IMR-90 (cell line): ENCODE measurements at regions not wholly inside any gene's neighbourhood (a gene's known extent, or its start where the extent isn't known, plus 50 kb on each side); places are given as distances from the start of the nearest gene placed in this dataset.

Source experiments
- ATAC-seq: fragments of 200-7000 bp; cut with Tn5 transposase; 2 replicates; pipeline ENCODE4 v1.9.1; 2020; ENCODE audit warnings: low read depth, mild to moderate bottlenecking, moderate library complexity
- BruUV-seq: library from RNA; stranded (reverse); fragments of 400-500 nt; replicated peaks from 2 replicates; lab custom pipeline; 2021; lab: Mats Ljungman, UMichigan
- CTCF ChIA-PET: fragments of 300-600 bp; formaldehyde crosslinking; extraction: SDS; loops from one replicate; lab custom pipeline; 2021; ENCODE audit warnings: antibody characterized with exemption; lab: Yijun Ruan, JAX
- POLR2A ChIA-PET: fragments of 300-600 bp; sonication (Branson Sonifier 250); formaldehyde crosslinking; loops from one replicate; lab custom pipeline; 2022; ENCODE audit warnings: antibody characterized with exemption; ENCODE audit not compliant: unreplicated experiment; lab: Charles Lee
- DNase-seq: peaks from one replicate; pipeline ENCODE4 v3.0.0; 2013
- H2AFZ ChIP-seq: replicated peaks from 2 replicates; pipeline ENCODE3; 2013; ENCODE audit warnings: low read length, mild to moderate bottlenecking; ENCODE audit not compliant: poor library complexity
- H2AK5ac ChIP-seq: 2 replicates; pipeline ENCODE4 v1.6.1; 2013; ENCODE audit warnings: low read depth, low read length, inconsistent platforms
- H2AK9ac ChIP-seq: replicated peaks from 2 replicates; pipeline ENCODE3; 2013; ENCODE audit warnings: mild to moderate bottlenecking, low read depth, low read length, moderate library complexity; ENCODE audit not compliant: poor library complexity
- H2BK120ac ChIP-seq: 2 replicates; pipeline ENCODE4 v1.6.1; 2013; ENCODE audit warnings: low read depth, low read length, inconsistent platforms
- H2BK15ac ChIP-seq: 3 replicates; pipeline ENCODE4 v1.6.1; 2013; ENCODE audit warnings: low read depth, low read length, inconsistent platforms
- H2BK20ac ChIP-seq: 2 replicates; pipeline ENCODE4 v1.6.1; 2013; ENCODE audit warnings: low read depth, mild to moderate bottlenecking, inconsistent platforms, low read length, moderate library complexity
- H2BK5ac ChIP-seq: 2 replicates; pipeline ENCODE4 v1.6.1; 2013; ENCODE audit warnings: mild to moderate bottlenecking, low read depth, low read length, inconsistent platforms; ENCODE audit not compliant: poor library complexity, severe bottlenecking
- H3K14ac ChIP-seq: replicated peaks from 2 replicates; pipeline ENCODE4 v1.6.1; 2013; ENCODE audit warnings: low read depth, low read length, inconsistent platforms
- H3K18ac ChIP-seq: 2 replicates; pipeline ENCODE4 v1.6.1; 2013; ENCODE audit warnings: low read depth, low read length, control low read depth
- H3K23ac ChIP-seq: 2 replicates; pipeline ENCODE4 v1.6.1; 2013; ENCODE audit warnings: low read depth, low read length, inconsistent platforms
- H3K27ac ChIP-seq: 2 replicates; pipeline ENCODE4 v1.5.1; 2013; ENCODE audit warnings: mild to moderate bottlenecking, control low read depth, low read length; ENCODE audit not compliant: insufficient read depth
- H3K27me3 ChIP-seq: 2 replicates; pipeline ENCODE4 v1.6.1; 2013; ENCODE audit warnings: low read length; ENCODE audit not compliant: control insufficient read depth, insufficient read depth
- H3K36me3 ChIP-seq: 2 replicates; pipeline ENCODE4 v1.6.1; 2013; ENCODE audit warnings: low read length, mixed read lengths; ENCODE audit not compliant: control insufficient read depth, insufficient read depth
- H3K4ac ChIP-seq: 2 replicates; pipeline ENCODE4 v1.6.1; 2013; ENCODE audit warnings: low read depth, low read length, inconsistent platforms
- H3K4me1 ChIP-seq: 2 replicates; pipeline ENCODE4 v1.6.1; 2013; ENCODE audit warnings: low read length, mixed read lengths; ENCODE audit not compliant: control insufficient read depth, insufficient read depth
- H3K4me2 ChIP-seq: 2 replicates; pipeline ENCODE4 v1.6.1; 2013; ENCODE audit warnings: low read depth, mild to moderate bottlenecking, control low read depth, low read length, moderate library complexity
- H3K4me3 ChIP-seq: 2 replicates; pipeline ENCODE4 v1.5.1; 2013; ENCODE audit warnings: low read depth, mild to moderate bottlenecking, control low read depth, low read length, moderate library complexity; ENCODE audit not compliant: insufficient read depth
- H3K56ac ChIP-seq: 2 replicates; pipeline ENCODE4 v1.6.1; 2013; ENCODE audit warnings: low read length, inconsistent platforms; ENCODE audit not compliant: insufficient read depth; ENCODE audit errors: extremely low read depth
- H3K79me1 ChIP-seq, 2 experiments: 2 replicates each; pipeline ENCODE4 v1.6.1; 2013; ENCODE audit warnings: low read length in 2 of 2, inconsistent platforms in 1 of 2, low read depth in 1 of 2
- H3K9ac ChIP-seq: 2 replicates; pipeline ENCODE4 v1.6.1; 2013; ENCODE audit warnings: low read depth, low read length, control low read depth
- H3K9me1 ChIP-seq: 2 replicates; pipeline ENCODE4 v1.6.1; 2013; ENCODE audit warnings: low read length, inconsistent platforms; ENCODE audit not compliant: insufficient read depth
- H3K9me3 ChIP-seq: 2 replicates; pipeline ENCODE4 v1.6.1; 2013; ENCODE audit warnings: low read length; ENCODE audit not compliant: control insufficient read depth, insufficient read depth
- H4K20me1 ChIP-seq: 2 replicates; pipeline ENCODE4 v1.6.1; 2013; ENCODE audit warnings: low read length, inconsistent platforms; ENCODE audit not compliant: insufficient read depth
- H4K5ac ChIP-seq: 2 replicates; pipeline ENCODE4 v1.6.1; 2013; ENCODE audit warnings: mild to moderate bottlenecking, low read depth, low read length, control low read depth
- H4K8ac ChIP-seq, 2 experiments: 2 replicates each; pipeline ENCODE4 v1.6.1; 2013; ENCODE audit warnings: low read depth in 2 of 2, low read length in 2 of 2, control low read depth in 1 of 2, inconsistent platforms in 1 of 2
- H4K91ac ChIP-seq: 2 replicates; pipeline ENCODE4 v1.6.1; 2013; ENCODE audit warnings: low read depth, low read length, inconsistent platforms; ENCODE audit not compliant: insufficient read depth
- BHLHE40 ChIP-seq: fragments of 150-350 bp; IDR thresholded peaks from 2 replicates; pipeline ENCODE4 v1.6.1; 2016; ENCODE audit warnings: mild to moderate bottlenecking, low read depth, low read length
- CEBPB ChIP-seq: IDR thresholded peaks from 2 replicates; pipeline ENCODE4 v1.6.1; 2012; ENCODE audit warnings: low read depth, low read length, improper control_type of control experiment
- CHD1 ChIP-seq: IDR thresholded peaks from 2 replicates; pipeline ENCODE4 v1.6.1; 2012; ENCODE audit warnings: low read depth, low read length, improper control_type of control experiment
- ELK1 ChIP-seq: fragments of 150-350 bp; IDR thresholded peaks from 2 replicates; pipeline ENCODE4 v1.6.1; 2016; ENCODE audit warnings: low read depth, mild to moderate bottlenecking, low read length, moderate library complexity, borderline replicate concordance
- MAFK ChIP-seq: IDR thresholded peaks from 2 replicates; pipeline ENCODE4 v1.6.1; 2012; ENCODE audit warnings: low read depth, low read length, improper control_type of control experiment
- MAZ ChIP-seq: IDR thresholded peaks from 2 replicates; pipeline ENCODE4 v1.6.1; 2012; ENCODE audit warnings: low read depth, mild to moderate bottlenecking, low read length, improper control_type of control experiment, moderate library complexity, borderline replicate concordance
- MXI1 ChIP-seq: IDR thresholded peaks from 2 replicates; pipeline ENCODE4 v1.6.1; 2012; ENCODE audit warnings: low read depth, mild to moderate bottlenecking, low read length, moderate library complexity, borderline replicate concordance
- NFE2L2 ChIP-seq: fragments of 150-350 bp; IDR thresholded peaks from 2 replicates; pipeline ENCODE4 v1.6.1; 2016; ENCODE audit warnings: low read depth, mild to moderate bottlenecking, low read length
- POLR2A ChIP-seq: IDR thresholded peaks from 2 replicates; pipeline ENCODE4 v1.6.1; 2012; ENCODE audit warnings: mild to moderate bottlenecking, low read depth, low read length
- RAD21 ChIP-seq: IDR thresholded peaks from 2 replicates; pipeline ENCODE4 v1.6.1; 2012; ENCODE audit warnings: low read length, improper control_type of control experiment
- RFX5 ChIP-seq: IDR thresholded peaks from 2 replicates; pipeline ENCODE4 v1.8.0; 2012; ENCODE audit warnings: low read depth, mild to moderate bottlenecking, low read length, moderate library complexity
- SMC3 ChIP-seq: fragments of 150-350 bp; IDR thresholded peaks from 2 replicates; pipeline ENCODE4 v1.6.1; 2016; ENCODE audit warnings: low read depth, mild to moderate bottlenecking, antibody characterized with exemption, low read length, moderate library complexity
- USF2 ChIP-seq: fragments of 150-350 bp; IDR thresholded peaks from 2 replicates; pipeline ENCODE4 v1.6.1; 2017; ENCODE audit warnings: mild to moderate bottlenecking, antibody characterized with exemption, low read length, low read depth
- WGBS, 2 experiments: methylation state at CpG; one replicate each; pipeline versions ENCODE4 v1.1.5 to v1.1.7; 2013; ENCODE audit warnings: missing lambda C conversion rate in 2 of 2; ENCODE audit not compliant: insufficient read length in 1 of 2; ENCODE audit errors: extremely low coverage in 2 of 2; 5-methylcytosine and 5-hydroxymethylcytosine counted together
- dilution Hi-C: fragments of 300-500 bp; cut with HindIII; formaldehyde crosslinking; loops from one replicate; pipeline ENCODE4 v1.14.3; 2018; ENCODE audit warnings: low sequenced_read_pairs; ENCODE audit not compliant: unreplicated experiment
- in situ Hi-C: fragments of 300-500 bp; cut with MboI; formaldehyde crosslinking; loops from 3 replicates; pipeline ENCODE4 v1.14.3; 2019; ENCODE audit warnings: low sequenced_read_pairs, inconsistent platforms, mixed read lengths
- intact Hi-C: fragments of 100-400 bp; cut with micrococcal nuclease; formaldehyde crosslinking; loops from 2 replicates; pipeline ENCODE4 v1.10.0; 2022
- TF ChIP-seq, protein P1 (sequence below): conservative IDR thresholded peaks from 2 replicates; pipeline ENCODE4 v1.5.1; 2012; ENCODE audit warnings: mild to moderate bottlenecking, low read depth, low read length, improper control_type of control experiment

DNA sequence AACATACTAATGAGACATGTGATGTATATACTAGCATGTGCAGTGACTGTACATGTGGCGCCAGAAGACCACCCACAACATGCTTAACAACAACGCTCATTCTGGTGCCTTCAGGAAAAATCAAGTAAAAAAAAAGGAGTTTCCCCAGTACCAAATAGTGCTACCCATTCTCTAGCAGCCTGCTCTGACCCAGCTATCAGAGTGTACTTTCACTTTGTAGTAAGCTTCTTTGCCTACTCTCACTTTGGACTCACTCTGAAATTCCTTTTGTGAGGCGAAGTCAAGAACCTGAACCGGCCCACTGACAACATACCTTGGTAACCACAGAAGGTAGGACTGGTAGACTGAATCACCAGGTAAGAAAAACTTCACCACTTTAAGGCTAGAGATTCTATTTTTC, 1100.0 kb downstream of the GRIK2 start:
- H4K5ac ChIP-seq, result no peak overlapping the region
- H4K91ac ChIP-seq, result no peak overlapping the region
- no peak overlapping the region for H2BK5ac ChIP-seq
- no peak overlapping the region for H3K9ac ChIP-seq
- H3K4me1 ChIP-seq, result no peaks in the 10 kb centered on the region
- POLR2A ChIA-PET, result no interaction called here
- no peak overlapping the region for H2BK20ac ChIP-seq
- no peaks in the 10 kb centered on the region for H4K20me1 ChIP-seq
- WGBS, 2 experiments, result 74% methylated on average over 2 of the region's 4 CpGs; no CpG with 5 or more reads in 1 of the 2 experiments
- dilution Hi-C loops, result no loop called here
- peaks cover 8% of the 10 kb centered on the region for H3K9me3 ChIP-seq
- ATAC-seq (no peak), DNase-seq (no peak)
- H3K18ac ChIP-seq, result no peak overlapping the region
- no peak overlapping the region for H3K14ac ChIP-seq
- in situ Hi-C loops, result no loop called here
- intact Hi-C loops, result no loop called here
- no peak overlapping the region for H3K23ac ChIP-seq
- no peak overlapping the region for H2BK120ac ChIP-seq
- no peaks in the 10 kb centered on the region for H3K79me1 ChIP-seq
- no peak overlapping the region for H4K8ac ChIP-seq
- no peaks in the 10 kb centered on the region for H3K27me3 ChIP-seq
- BruUV-seq, result no TSS peak
- no peak overlapping the region for H3K27ac ChIP-seq
- TF ChIP-seq MAFK (no peak), CHD1 (no peak), NFE2L2 (no peak), POLR2A (no peak), BHLHE40 (no peak), ELK1 (no peak), USF2 (no peak), SMC3 (no peak), CEBPB (no peak), RAD21 (no peak), MAZ (no peak), RFX5 (no peak), MXI1 (no peak)
- TF ChIP-seq, protein P1, sequence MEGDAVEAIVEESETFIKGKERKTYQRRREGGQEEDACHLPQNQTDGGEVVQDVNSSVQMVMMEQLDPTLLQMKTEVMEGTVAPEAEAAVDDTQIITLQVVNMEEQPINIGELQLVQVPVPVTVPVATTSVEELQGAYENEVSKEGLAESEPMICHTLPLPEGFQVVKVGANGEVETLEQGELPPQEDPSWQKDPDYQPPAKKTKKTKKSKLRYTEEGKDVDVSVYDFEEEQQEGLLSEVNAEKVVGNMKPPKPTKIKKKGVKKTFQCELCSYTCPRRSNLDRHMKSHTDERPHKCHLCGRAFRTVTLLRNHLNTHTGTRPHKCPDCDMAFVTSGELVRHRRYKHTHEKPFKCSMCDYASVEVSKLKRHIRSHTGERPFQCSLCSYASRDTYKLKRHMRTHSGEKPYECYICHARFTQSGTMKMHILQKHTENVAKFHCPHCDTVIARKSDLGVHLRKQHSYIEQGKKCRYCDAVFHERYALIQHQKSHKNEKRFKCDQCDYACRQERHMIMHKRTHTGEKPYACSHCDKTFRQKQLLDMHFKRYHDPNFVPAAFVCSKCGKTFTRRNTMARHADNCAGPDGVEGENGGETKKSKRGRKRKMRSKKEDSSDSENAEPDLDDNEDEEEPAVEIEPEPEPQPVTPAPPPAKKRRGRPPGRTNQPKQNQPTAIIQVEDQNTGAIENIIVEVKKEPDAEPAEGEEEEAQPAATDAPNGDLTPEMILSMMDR, result no peak
- H3K36me3 ChIP-seq, result no peaks in the 10 kb centered on the region
- no peak overlapping the region for H3K4ac ChIP-seq
- H2AK5ac ChIP-seq, result no peak overlapping the region
- H2AFZ ChIP-seq, result no peak overlapping the region
- H3K9me1 ChIP-seq, result no peaks in the 10 kb centered on the region
- no peak overlapping the region for H3K56ac ChIP-seq
- H3K4me3 ChIP-seq, result no peak overlapping the region
- H2AK9ac ChIP-seq, result no peak overlapping the region
- no peak overlapping the region for H3K4me2 ChIP-seq
- CTCF ChIA-PET, result no interaction called here
- H2BK15ac ChIP-seq, result no peak overlapping the region
